H1 (cell line): ENCODE measurements at regions not wholly inside any gene's neighbourhood (a gene's known extent, or its start where the extent isn't known, plus 50 kb on each side); places are given as distances from the start of the nearest gene placed in this dataset.

Source experiments
- CTCF ChIA-PET: fragments of 300-600 bp; sonication (Branson Sonifier 250); formaldehyde crosslinking; loops from one replicate; lab custom pipeline; 2021; ENCODE audit not compliant: partially characterized antibody; lab: Charles Lee
- POLR2A ChIA-PET: fragments of 300-600 bp; sonication (Branson Sonifier 250); formaldehyde crosslinking; loops from one replicate; lab custom pipeline; 2021; ENCODE audit warnings: inconsistent platforms; ENCODE audit not compliant: partially characterized antibody; lab: Charles Lee
- DNase-seq, 2 experiments: peaks; one replicate each; pipeline versions ENCODE4 v3.0.0 to v3.0.0-alpha.2; 2010 to 2022; ENCODE audit warnings: low spot score in 2 of 2, low read depth in 1 of 2, mixed read lengths in 1 of 2
- FAIRE-seq: peaks from 2 replicates; lab custom pipeline; 2011; peaks lifted over from hg19 to GRCh38; lab: Jason Lieb, UNC
- H2AFZ ChIP-seq: 2 replicates; pipeline ENCODE4 v1.8.1; 2012; ENCODE audit warnings: low read length, inconsistent platforms
- H2AK5ac ChIP-seq: 2 replicates; pipeline ENCODE4 v1.6.1; 2013; ENCODE audit warnings: low read depth, low read length
- H2BK120ac ChIP-seq: replicated peaks from 2 replicates; pipeline ENCODE3; 2013; ENCODE audit warnings: low read depth, low read length, inconsistent platforms
- H2BK12ac ChIP-seq: 2 replicates; pipeline ENCODE4 v1.6.1; 2013; ENCODE audit warnings: low read depth, low read length
- H2BK15ac ChIP-seq: 2 replicates; pipeline ENCODE4 v1.6.1; 2013; ENCODE audit warnings: low read length
- H2BK20ac ChIP-seq: 2 replicates; pipeline ENCODE4 v1.6.1; 2013; ENCODE audit warnings: low read length
- H2BK5ac ChIP-seq: 2 replicates; pipeline ENCODE4 v1.6.1; 2013; ENCODE audit warnings: low read depth, low read length
- H3K14ac ChIP-seq: 2 replicates; pipeline ENCODE4 v1.6.1; 2013; ENCODE audit warnings: inconsistent platforms; ENCODE audit not compliant: insufficient read length
- H3K18ac ChIP-seq: 2 replicates; pipeline ENCODE4 v1.6.1; 2013; ENCODE audit warnings: low read length; ENCODE audit errors: extremely low read depth
- H3K23ac ChIP-seq: 2 replicates; pipeline ENCODE4 v1.6.1; 2013; ENCODE audit warnings: inconsistent platforms; ENCODE audit not compliant: insufficient read length
- H3K23me2 ChIP-seq: 2 replicates; pipeline ENCODE4 v1.6.1; 2013; ENCODE audit warnings: low read depth, low read length
- H3K27ac ChIP-seq: 2 replicates; pipeline ENCODE4 v1.6.1; 2011; ENCODE audit warnings: low read depth, low read length, inconsistent platforms
- H3K27me3 ChIP-seq, 4 experiments: replicated peaks in 1 of 4; 1 replicate in 1 of 4; 2 replicates in 3 of 4; pipeline versions ENCODE4 v1.6.1 to v1.8.1; 2011 to 2013; ENCODE audit warnings: low read length in 3 of 4, mild to moderate bottlenecking in 3 of 4, inconsistent platforms in 2 of 4, mixed read lengths in 2 of 4, moderate library complexity in 1 of 4; ENCODE audit not compliant: control insufficient read depth in 3 of 4, insufficient read depth in 3 of 4; ENCODE audit errors: extremely low read depth in 1 of 4
- H3K36me3 ChIP-seq, 4 experiments: 2 replicates each; pipeline versions ENCODE4 v1.6.1 to v1.8.1; 2011 to 2013; ENCODE audit warnings: mild to moderate bottlenecking in 4 of 4, low read length in 3 of 4, moderate library complexity in 2 of 4, control low read depth in 1 of 4, inconsistent platforms in 1 of 4; ENCODE audit not compliant: insufficient read depth in 4 of 4, control insufficient read depth in 2 of 4
- H3K4ac ChIP-seq: replicated peaks from 2 replicates; pipeline ENCODE3; 2013; ENCODE audit warnings: low read length, low read depth, mixed read lengths, inconsistent platforms; ENCODE audit not compliant: insufficient read length
- H3K4me1 ChIP-seq, 4 experiments: replicated peaks in 1 of 4; 1 replicate in 1 of 4; 2 replicates in 3 of 4; pipeline versions ENCODE4 v1.6.1 to v1.8.1; 2011 to 2013; ENCODE audit warnings: low read length in 3 of 4, inconsistent platforms in 2 of 4, mixed read lengths in 1 of 4; ENCODE audit not compliant: insufficient read depth in 4 of 4, control insufficient read depth in 3 of 4
- H3K4me2 ChIP-seq, 2 experiments: 2 replicates each; pipeline versions ENCODE4 v1.6.1 to v1.8.1; 2011 to 2013; ENCODE audit warnings: low read depth in 2 of 2, low read length in 2 of 2, control low read depth in 1 of 2, inconsistent platforms in 1 of 2, mild to moderate bottlenecking in 1 of 2; ENCODE audit not compliant: insufficient read depth in 1 of 2
- H3K4me3 ChIP-seq, 4 experiments: fragments of 200-600, 300-600 bp in 1 of 4; sonication (generic), shearing (Covaris generic), sonication (Bioruptor Twin) in 1 of 4; 2 replicates each; pipeline versions ENCODE4 v1.5.1 to v1.8.1; 2011 to 2016; ENCODE audit warnings: low read length in 4 of 4, low read depth in 3 of 4, control low read depth in 2 of 4, inconsistent platforms in 2 of 4, mild to moderate bottlenecking in 2 of 4, mixed read lengths in 1 of 4, moderate library complexity in 1 of 4; ENCODE audit not compliant: insufficient read depth in 2 of 4; ENCODE audit errors: extremely low read depth in 1 of 4
- H3K56ac ChIP-seq: replicated peaks from 2 replicates; pipeline ENCODE3; 2013; ENCODE audit warnings: low read depth, mild to moderate bottlenecking, mixed read lengths, low read length, inconsistent platforms; ENCODE audit not compliant: insufficient read length
- H3K79me1 ChIP-seq: 2 replicates; pipeline ENCODE4 v1.6.1; 2013; ENCODE audit warnings: low read depth, low read length, control low read depth
- H3K79me2 ChIP-seq, 2 experiments: 2 replicates each; pipeline versions ENCODE4 v1.6.1 to v1.8.1; 2012 to 2013; ENCODE audit warnings: low read length in 2 of 2, mild to moderate bottlenecking in 2 of 2, inconsistent platforms in 1 of 2; ENCODE audit not compliant: insufficient read depth in 2 of 2, control insufficient read depth in 1 of 2
- H3K9ac ChIP-seq, 4 experiments: replicated peaks in 1 of 4; 1 replicate in 1 of 4; 2 replicates in 3 of 4; pipeline versions ENCODE4 v1.6.1 to v1.8.1; 2011 to 2013; ENCODE audit warnings: low read depth in 3 of 4, low read length in 3 of 4, control low read depth in 2 of 4, mild to moderate bottlenecking in 2 of 4, moderate library complexity in 2 of 4, inconsistent platforms in 1 of 4; ENCODE audit errors: extremely low read depth in 1 of 4
- H3K9me3 ChIP-seq, 2 experiments: 2 replicates each; pipeline versions ENCODE4 v1.6.1 to v1.8.1; 2012 to 2013; ENCODE audit warnings: mild to moderate bottlenecking in 2 of 2, moderate library complexity in 2 of 2, control low read depth in 1 of 2, inconsistent platforms in 1 of 2, low read depth in 1 of 2, low read length in 1 of 2, mixed read lengths in 1 of 2; ENCODE audit not compliant: insufficient read depth in 2 of 2
- H4K20me1 ChIP-seq, 2 experiments: replicated peaks in 1 of 2; 2 replicates each; pipeline versions ENCODE3 to v1.8.1; 2011 to 2013; ENCODE audit warnings: inconsistent platforms in 2 of 2, low read length in 2 of 2, mild to moderate bottlenecking in 1 of 2; ENCODE audit not compliant: insufficient read depth in 2 of 2, control insufficient read depth in 1 of 2
- H4K5ac ChIP-seq: 2 replicates; pipeline ENCODE4 v1.6.1; 2013; ENCODE audit warnings: low read length, low read depth, mixed read lengths, inconsistent platforms; ENCODE audit not compliant: insufficient read length
- H4K8ac ChIP-seq: 2 replicates; pipeline ENCODE4 v1.8.0; 2013; ENCODE audit warnings: mild to moderate bottlenecking, moderate library complexity, low read length, inconsistent platforms; ENCODE audit not compliant: insufficient read depth; ENCODE audit errors: extremely low read depth
- H4K91ac ChIP-seq: replicated peaks from 2 replicates; pipeline ENCODE3; 2013; ENCODE audit warnings: low read length, mixed read lengths, inconsistent platforms; ENCODE audit not compliant: insufficient read length
- ASH2L ChIP-seq: fragments of 200-600, 300-600 bp; sonication (generic); IDR thresholded peaks from one replicate; pipeline ENCODE4 v1.7.1; 2017; ENCODE audit warnings: low read length
- BACH1 ChIP-seq: IDR thresholded peaks from 2 replicates; pipeline ENCODE4 v1.6.1; 2012; ENCODE audit warnings: low read length, improper control_type of control experiment
- CREB1 ChIP-seq: IDR thresholded peaks from 2 replicates; pipeline ENCODE4 v1.6.1; 2012; ENCODE audit warnings: inconsistent platforms
- KDM1A ChIP-seq: fragments of 200-600, 300-600 bp; sonication (generic); IDR thresholded peaks from 2 replicates; pipeline ENCODE4 v1.7.1; 2016; ENCODE audit warnings: mild to moderate bottlenecking, low read length, borderline replicate concordance
- KDM5A ChIP-seq: fragments of 200-600 bp; IDR thresholded peaks from 2 replicates; pipeline ENCODE4 v1.7.1; 2012; ENCODE audit warnings: mild to moderate bottlenecking, low read length, inconsistent platforms, mixed read lengths
- NANOG ChIP-seq: IDR thresholded peaks from 2 replicates; pipeline ENCODE4 v1.6.1; 2011; ENCODE audit warnings: low read length, low read depth, mild to moderate bottlenecking, inconsistent platforms; ENCODE audit not compliant: insufficient read depth, poor library complexity, severe bottlenecking
- POLR2AphosphoS5 ChIP-seq: IDR thresholded peaks from 2 replicates; pipeline ENCODE4 v1.6.1; 2011; ENCODE audit warnings: low read depth, low read length
- TCF12 ChIP-seq: IDR thresholded peaks from 2 replicates; pipeline ENCODE4 v1.6.1; 2011; ENCODE audit warnings: low read depth, mild to moderate bottlenecking, low read length
- YY1 ChIP-seq: IDR thresholded peaks from 2 replicates; pipeline ENCODE4 v1.6.1; 2011; ENCODE audit warnings: low read depth, mild to moderate bottlenecking, low read length
- WGBS, 2 experiments: shearing (Covaris generic) in 1 of 2; methylation state at CpG; one replicate each; pipeline versions ENCODE4 v1.1.6 to v1.1.7; 2013 to 2015; ENCODE audit warnings: low lambda C conversion rate in 2 of 2, mixed read lengths in 2 of 2, inconsistent platforms in 1 of 2, low coverage in 1 of 2, missing lambda C conversion rate in 1 of 2; ENCODE audit not compliant: insufficient replicate concordance in 2 of 2, insufficient coverage in 1 of 2, insufficient read length in 1 of 2; ENCODE audit errors: extremely low coverage in 1 of 2, missing lambda C conversion rate in 1 of 2; 5-methylcytosine and 5-hydroxymethylcytosine counted together

DNA sequence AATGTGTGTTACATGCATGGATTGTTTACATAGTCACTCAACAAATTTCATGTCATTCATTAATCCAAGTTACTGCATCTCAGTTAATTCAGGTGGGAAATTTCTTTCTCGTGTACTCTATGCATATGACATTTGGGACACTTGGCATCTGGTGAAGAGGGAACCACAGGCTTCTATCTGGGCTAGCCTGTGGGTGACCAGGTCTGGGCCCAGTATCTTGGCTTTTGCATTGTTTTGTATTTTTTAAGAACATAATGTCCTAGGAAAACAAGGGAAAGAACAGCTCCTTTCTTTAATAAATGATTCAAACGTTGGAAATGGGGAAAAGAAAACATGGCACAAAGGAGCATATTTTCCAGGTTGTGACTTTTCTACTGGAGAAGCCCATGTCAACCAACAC lies 331.1 kb downstream of the WDR11 start:
- H3K14ac ChIP-seq, result no peak overlapping the region
- no peak overlapping the region for H2BK120ac ChIP-seq
- no peaks in the 10 kb centered on the region for H3K4me1 ChIP-seq
- H3K9ac ChIP-seq, result no peak overlapping the region
- no peak overlapping the region for H3K23ac ChIP-seq
- H4K20me1 ChIP-seq, result no peaks in the 10 kb centered on the region
- H3K27me3 ChIP-seq, result no peaks in the 10 kb centered on the region
- no peaks in the 10 kb centered on the region; a peak in 1 of 4 replicates for H3K9me3 ChIP-seq
- no peak overlapping the region for H3K4me2 ChIP-seq
- H3K27ac ChIP-seq, result no peak overlapping the region
- H3K4ac ChIP-seq, result no peak overlapping the region
- no peak overlapping the region for H3K4me3 ChIP-seq
- H2BK5ac ChIP-seq, result no peak overlapping the region
- H3K23me2 ChIP-seq, result no peaks in the 10 kb centered on the region
- no peak overlapping the region for H2AFZ ChIP-seq
- H3K36me3 ChIP-seq, result no peaks in the 10 kb centered on the region
- ChIA-PET CTCF (interaction anchor here (1.3 kb wide), 1 partner anchor 16 kb away, joined by 3 read pairs; no protein-coding TSS in a partner anchor), POLR2A (no interaction called here)
- H3K79me1 ChIP-seq, result no peaks in the 10 kb centered on the region
- H4K91ac ChIP-seq, result no peak overlapping the region
- no peak overlapping the region for H3K18ac ChIP-seq
- no peak overlapping the region for H2BK12ac ChIP-seq
- WGBS, 2 experiments, result 98% methylated on average over 2 of the region's 2 CpGs; no CpG with 5 or more reads in 1 of the 2 experiments
- H3K56ac ChIP-seq, result no peak overlapping the region
- no peak overlapping the region for H2AK5ac ChIP-seq
- H2BK20ac ChIP-seq, result no peak overlapping the region
- no peaks in the 10 kb centered on the region for H3K79me2 ChIP-seq
- no peak for TF ChIP-seq KDM5A
- TF ChIP-seq TCF12, result no peak
- no peak for TF ChIP-seq NANOG
- TF ChIP-seq YY1, result no peak
- TF ChIP-seq CREB1, result no peak
- no peak for TF ChIP-seq ASH2L
- no peak for TF ChIP-seq POLR2AphosphoS5
- no peak for TF ChIP-seq BACH1
- no peak for TF ChIP-seq KDM1A
- no peak overlapping the region for H4K8ac ChIP-seq
- H2BK15ac ChIP-seq, result no peak overlapping the region
- FAIRE-seq, result no peak
- no peak for DNase-seq
- no peak overlapping the region for H4K5ac ChIP-seq
